B cell (primary cell): ENCODE measurements at regions not wholly inside any gene's neighbourhood (a gene's known extent, or its start where the extent isn't known, plus 50 kb on each side); places are given as distances from the start of the nearest gene placed in this dataset.

Experiments
- ATAC-seq: fragments of 200-7000 bp; cut with Tn5 transposase; one replicate; pipeline ENCODE4 v1.10.0; 2021; ENCODE audit warnings: low read depth, mild to moderate bottlenecking, moderate number of reproducible peaks, moderate library complexity
- CTCF ChIA-PET: fragments of 350-600 bp; sonication (Branson Sonifier 250); formaldehyde crosslinking; loops from one replicate; lab custom pipeline; 2021; ENCODE audit warnings: antibody characterized with exemption, inconsistent platforms; lab: Charles Lee
- POLR2A ChIA-PET: fragments of 350-600 bp; sonication (Branson Sonifier 250); formaldehyde crosslinking; loops from one replicate; lab custom pipeline; 2021; ENCODE audit warnings: antibody characterized with exemption; lab: Charles Lee
- DNase-seq: peaks from one replicate; pipeline ENCODE4 v3.0.0; 2013
- H2AFZ ChIP-seq: 2 replicates; pipeline ENCODE4 v1.6.1; 2012; ENCODE audit warnings: mild to moderate bottlenecking, low read depth, low read length; ENCODE audit not compliant: insufficient read depth, poor library complexity, severe bottlenecking
- H3K27ac ChIP-seq, 2 donors: 1 replicate in 1 of 2; 2 replicates in 1 of 2; pipeline ENCODE4 v1.5.1; 2012 to 2013; ENCODE audit warnings: low read length in 2 of 2, mild to moderate bottlenecking in 2 of 2, moderate library complexity in 1 of 2
- H3K27me3 ChIP-seq, 4 experiments: fragments of 200-600 bp in 1 of 4; sonication (generic) in 1 of 4; replicated peaks in 1 of 4; 1 replicate in 2 of 4; 2 replicates in 2 of 4; pipeline versions ENCODE4 v1.6.1 to v1.7.0; 2013 to 2016; ENCODE audit warnings: low read length in 3 of 4, mild to moderate bottlenecking in 2 of 4, mixed read lengths in 1 of 4, moderate library complexity in 1 of 4; ENCODE audit not compliant: insufficient read depth in 4 of 4, control insufficient read depth in 3 of 4; ENCODE audit errors: control extremely low read depth in 1 of 4
- H3K36me3 ChIP-seq, 2 experiments: replicated peaks in 1 of 2; 1 replicate in 1 of 2; 2 replicates in 1 of 2; pipeline versions ENCODE4 v1.6.1 to v1.7.1; 2013; ENCODE audit warnings: low read length in 1 of 2; ENCODE audit not compliant: insufficient read depth in 2 of 2, control insufficient read depth in 1 of 2; ENCODE audit errors: control extremely low read depth in 1 of 2, extremely low read depth in 1 of 2
- H3K4me1 ChIP-seq, 2 donors: fragments of 200-600 bp in 1 of 2; sonication (generic) in 1 of 2; 1 replicate in 1 of 2; 2 replicates in 1 of 2; pipeline versions ENCODE4 v1.5.1 to v1.6.1; 2013 to 2017; ENCODE audit warnings: low read length in 2 of 2; ENCODE audit not compliant: control insufficient read depth in 2 of 2, insufficient read depth in 2 of 2
- H3K4me2 ChIP-seq: replicated peaks from 2 replicates; pipeline ENCODE3; 2012; ENCODE audit warnings: mild to moderate bottlenecking, low read depth, low read length; ENCODE audit not compliant: poor library complexity, severe bottlenecking
- H3K4me3 ChIP-seq, 5 experiments: fragments of 200-600 bp in 1 of 5; sonication (generic) in 1 of 5; 1 replicate in 3 of 5; 2 replicates in 2 of 5; pipeline versions ENCODE4 v1.5.1 to v1.7.0; 2011 to 2016; ENCODE audit warnings: low read length in 4 of 5, mild to moderate bottlenecking in 4 of 5, low read depth in 2 of 5, control low read depth in 1 of 5, moderate library complexity in 1 of 5; ENCODE audit not compliant: insufficient read depth in 1 of 5; ENCODE audit errors: control extremely low read depth in 1 of 5, extremely low read depth in 1 of 5
- H3K79me2 ChIP-seq: fragments of 200-600 bp; sonication (generic); one replicate; pipeline ENCODE4 v1.6.0; 2016; ENCODE audit warnings: low read length; ENCODE audit not compliant: control insufficient read depth, insufficient read depth
- H3K9ac ChIP-seq: fragments of 200-600 bp; sonication (generic); 2 replicates; pipeline ENCODE4 v1.6.1; 2017; ENCODE audit warnings: mild to moderate bottlenecking, low read length, moderate library complexity
- H3K9me3 ChIP-seq, 3 donors: one replicate each; pipeline versions ENCODE4 v1.6.1 to v1.7.1; 2013; ENCODE audit warnings: low read length in 2 of 3; ENCODE audit not compliant: control insufficient read depth in 2 of 3, insufficient read depth in 1 of 3; ENCODE audit errors: control extremely low read depth in 1 of 3
- H4K20me1 ChIP-seq: 2 replicates; pipeline ENCODE4 v1.6.0; 2012; ENCODE audit warnings: mild to moderate bottlenecking, low read length; ENCODE audit not compliant: insufficient read depth, control insufficient read depth, poor library complexity, severe bottlenecking
- H3K27ac Mint-ChIP-seq: one replicate; pipeline ENCODE4 v1.8.0; 2021; ENCODE audit warnings: mixed read lengths
- H3K27me3 Mint-ChIP-seq: one replicate; pipeline ENCODE4 v1.8.0; 2021; ENCODE audit warnings: mixed read lengths
- H3K4me1 Mint-ChIP-seq: one replicate; pipeline ENCODE4 v1.8.0; 2021; ENCODE audit warnings: mixed read lengths
- H3K4me3 Mint-ChIP-seq: one replicate; pipeline ENCODE4 v1.8.0; 2021; ENCODE audit warnings: mixed read lengths
- H3K9me3 Mint-ChIP-seq: one replicate; pipeline ENCODE4 v1.8.0; 2022; ENCODE audit warnings: mixed read lengths; ENCODE audit not compliant: insufficient read depth
- CTCF ChIP-seq: fragments of 200-600 bp; IDR thresholded peaks from one replicate; pipeline ENCODE4 v1.8.0; 2022; ENCODE audit warnings: antibody characterized with exemption, mild to moderate bottlenecking
- EZH2 ChIP-seq: IDR thresholded peaks from 2 replicates; pipeline ENCODE4 v1.6.1; 2012; ENCODE audit warnings: borderline replicate concordance, low read depth, mild to moderate bottlenecking, moderate library complexity, low read length; ENCODE audit not compliant: insufficient read depth, poor library complexity, severe bottlenecking
- WGBS: methylation state at CpG from one replicate; pipeline ENCODE4 v1.1.5; 2013; ENCODE audit warnings: missing lambda C conversion rate; ENCODE audit not compliant: insufficient coverage; 5-methylcytosine and 5-hydroxymethylcytosine counted together
- intact Hi-C: fragments of 100-400 bp; cut with micrococcal nuclease; formaldehyde crosslinking; loops from one replicate; pipeline ENCODE4 v1.10.0; 2022

- H3K79me2 ChIP-seq, result no peaks in the 10 kb centered on the region
- no peak overlapping the region for H2AFZ ChIP-seq
- Mint-ChIP-seq H3K27me3 (peaks cover 9% of the 10 kb centered on the region), H3K27ac (no peak overlapping the region), H3K4me1 (no peaks in the 10 kb centered on the region), H3K4me3 (no peak overlapping the region), H3K9me3 (no peaks in the 10 kb centered on the region)
- WGBS, result 86% methylated on average over 1 of the region's 2 CpGs
- intact Hi-C loops, result no loop called here
- peaks cover 0 to 3% (median 1%) of the 10 kb centered on the region in 4 experiments for H3K27me3 ChIP-seq
- DNase-seq (no peak), ATAC-seq (no peak)
- ChIA-PET CTCF (no interaction called here), POLR2A (no interaction called here)
- no peak overlapping the region for H3K4me3 ChIP-seq
- no peak overlapping the region for H3K27ac ChIP-seq
- no peaks in the 10 kb centered on the region for H4K20me1 ChIP-seq
- no peaks in the 10 kb centered on the region for H3K36me3 ChIP-seq
- H3K4me2 ChIP-seq, result no peak overlapping the region
- TF ChIP-seq CTCF, result no peak
- no peak for TF ChIP-seq EZH2
- H3K9me3 ChIP-seq, result peaks cover 0 to 1% (median 0%) of the 10 kb centered on the region in 3 donors
- no peak overlapping the region for H3K9ac ChIP-seq
- no peaks in the 10 kb centered on the region for H3K4me1 ChIP-seq
Observed at GRCh38 chr15:88307344-88307743, 50.8 kb upstream of the NTRK3 start.
